GM12878 (cell line): ENCODE measurements at regions not wholly inside any gene's neighbourhood (a gene's known extent, or its start where the extent isn't known, plus 50 kb on each side); places are given as distances from the start of the nearest gene placed in this dataset.
"Not testable (repeated sequence)": the region's sequence is repeated elsewhere in the genome, so short reads cannot be mapped to it uniquely, and the experiment has no call there.

Source experiments
- ATAC-seq: fragments of 200-7000 bp; cut with Tn5 transposase; 3 replicates; pipeline ENCODE4 v1.9.1; 2020; ENCODE audit warnings: mild to moderate bottlenecking, moderate library complexity
- BruUV-seq: library from RNA; stranded (reverse); fragments of 400-500 nt; replicated peaks from 2 replicates; lab custom pipeline; 2021; lab: Mats Ljungman, UMichigan
- CTCF ChIA-PET: fragments of 300-600 bp; sonication (Branson Sonifier 250); formaldehyde crosslinking; extraction: SDS; loops from one replicate; lab custom pipeline; 2021; ENCODE audit warnings: inconsistent platforms; lab: Yijun Ruan, JAX
- POLR2A ChIA-PET: fragments of 350-600 bp; formaldehyde crosslinking; extraction: SDS; loops from one replicate; lab custom pipeline; 2021; ENCODE audit warnings: inconsistent platforms; lab: Charles Lee
- RAD21 ChIA-PET: fragments of 300-600 bp; sonication (Branson Sonifier 250); formaldehyde crosslinking; loops from one replicate; lab custom pipeline; 2023; ENCODE audit warnings: antibody characterized with exemption; ENCODE audit not compliant: unreplicated experiment; lab: Charles Lee
- SMC1A ChIA-PET: fragments of 300-600 bp; sonication (Branson Sonifier 250); formaldehyde crosslinking; loops from one replicate; lab custom pipeline; 2023; ENCODE audit not compliant: unreplicated experiment, uncharacterized antibody; lab: Charles Lee
- DNase-seq: peaks from one replicate; pipeline ENCODE4 v3.0.0-alpha.2; 2011; ENCODE audit warnings: low read depth, low spot score
- FAIRE-seq: peaks from 3 replicates; lab custom pipeline; 2011; peaks lifted over from hg19 to GRCh38; lab: Jason Lieb, UNC
- H2AFZ ChIP-seq: 2 replicates; pipeline ENCODE4 v1.6.0; 2011; ENCODE audit warnings: low read depth, low read length, control low read depth; ENCODE audit not compliant: control insufficient read depth
- H3K27ac ChIP-seq: 2 replicates; pipeline ENCODE4 v1.5.1; 2011; ENCODE audit warnings: control low read depth; ENCODE audit not compliant: control insufficient read depth, insufficient read depth
- H3K27me3 ChIP-seq, 2 experiments: replicated peaks in 1 of 2; 2 replicates each; pipeline versions ENCODE4 v1.6.0 to v1.6.1; 2011; ENCODE audit warnings: low read length in 1 of 2; ENCODE audit not compliant: control insufficient read depth in 2 of 2, insufficient read depth in 2 of 2
- H3K36me3 ChIP-seq, 2 experiments: 2 replicates each; pipeline ENCODE4 v1.5.1; 2011; ENCODE audit warnings: low read length in 1 of 2; ENCODE audit not compliant: control insufficient read depth in 2 of 2, insufficient read depth in 2 of 2
- H3K4me1 ChIP-seq: 2 replicates; pipeline ENCODE4 v1.6.1; 2011; ENCODE audit warnings: mild to moderate bottlenecking, low read length, moderate library complexity, mixed read lengths; ENCODE audit not compliant: control insufficient read depth, insufficient read depth
- H3K4me2 ChIP-seq: 2 replicates; pipeline ENCODE4 v1.6.0; 2011; ENCODE audit warnings: control low read depth; ENCODE audit not compliant: control insufficient read depth, insufficient read depth
- H3K4me3 ChIP-seq: fragments of 200-600 bp; sonication (generic); 2 replicates; pipeline ENCODE4 v1.5.1; 2016
- H3K79me2 ChIP-seq: 2 replicates; pipeline ENCODE4 v1.6.0; 2011; ENCODE audit warnings: low read length; ENCODE audit not compliant: control insufficient read depth, insufficient read depth
- H3K9ac ChIP-seq: 2 replicates; pipeline ENCODE4 v1.8.0; 2011; ENCODE audit warnings: low read length, control low read depth, mixed read lengths; ENCODE audit not compliant: control insufficient read depth, insufficient read depth
- H3K9me3 ChIP-seq: replicated peaks from 3 replicates; pipeline ENCODE4 v1.5.1; 2011; ENCODE audit warnings: mild to moderate bottlenecking, low read length; ENCODE audit not compliant: control insufficient read depth, insufficient read depth
- H4K20me1 ChIP-seq: 2 replicates; pipeline ENCODE4 v1.6.0; 2011; ENCODE audit not compliant: control insufficient read depth, insufficient read depth
- MYC ChIP-seq: IDR thresholded peaks from 2 replicates; pipeline ENCODE4 v1.6.1; 2011; ENCODE audit warnings: mild to moderate bottlenecking, low read length, moderate library complexity, inconsistent platforms; ENCODE audit not compliant: insufficient read depth, insufficient replicate concordance, insufficient read length, severe bottlenecking
- ZNF592 ChIP-seq: fragments of 450-650 bp; IDR thresholded peaks from 2 replicates; pipeline ENCODE4 v1.6.1; 2017; ENCODE audit warnings: mild to moderate bottlenecking, moderate library complexity
- WGBS: methylation state at CpG from one replicate; pipeline ENCODE4 v1.1.6; 2016; ENCODE audit warnings: low lambda C conversion rate; ENCODE audit not compliant: insufficient replicate concordance, insufficient coverage; ENCODE audit errors: missing lambda C conversion rate; 5-methylcytosine and 5-hydroxymethylcytosine counted together
- in situ Hi-C: fragments of 300-500 bp; cut with MboI; formaldehyde crosslinking; loops from 9 replicates; pipeline ENCODE4 v1.14.3; 2018; ENCODE audit warnings: mixed read lengths
- intact Hi-C: fragments of 100-400 bp; cut with micrococcal nuclease; formaldehyde crosslinking; loops from one replicate; pipeline ENCODE4 v1.14.2; 2022; ENCODE audit not compliant: unreplicated experiment

GRCh38 chr16:80250381-80250780 is 290.4 kb upstream of the DYNLRB2 start (continued):
- no peak for TF ChIP-seq ZNF592
- no peak for TF ChIP-seq MYC
- TF ChIP-seq, all 136 proteins: peak for 0

GRCh38 chr16:80243303-80243702 is 297.5 kb upstream of the DYNLRB2 start:
- H3K9ac ChIP-seq, H3K9me3 ChIP-seq, FAIRE-seq, H4K20me1 ChIP-seq, in situ Hi-C loops, H2AFZ ChIP-seq, RAD21 ChIA-PET, SMC1A ChIA-PET, H3K36me3 ChIP-seq, DNase-seq, POLR2A ChIA-PET, H3K27ac ChIP-seq, ATAC-seq, intact Hi-C loops, H3K4me3 ChIP-seq, H3K4me2 ChIP-seq, H3K79me2 ChIP-seq, BruUV-seq, H3K4me1 ChIP-seq, H3K27me3 ChIP-seq, CTCF ChIA-PET: not testable (repeated sequence)
- no CpG with 5 or more reads among the region's 30 CpGs for WGBS

- H4K20me1 ChIP-seq, H3K79me2 ChIP-seq, ATAC-seq, in situ Hi-C loops, H3K36me3 ChIP-seq, H3K4me1 ChIP-seq, H3K4me2 ChIP-seq, RAD21 ChIA-PET, POLR2A ChIA-PET, FAIRE-seq, H3K27ac ChIP-seq, H2AFZ ChIP-seq, intact Hi-C loops, DNase-seq, H3K4me3 ChIP-seq, H3K9me3 ChIP-seq, BruUV-seq, H3K9ac ChIP-seq, SMC1A ChIA-PET, H3K27me3 ChIP-seq, CTCF ChIA-PET: not testable (repeated sequence)
- WGBS = 28% methylated on average over 4 of the region's 4 CpGs
Observed at GRCh38 chr16:80242279-80242678, 298.5 kb upstream of the DYNLRB2 start.
